ENCODE measurements at regions not wholly inside any gene's neighbourhood (a gene's known extent, or its start where the extent isn't known, plus 50 kb on each side); places are given as distances from the start of the nearest gene placed in this dataset.

- Histone ChIP-seq H2AFZ (ENCODE audit: low read length) (no peak overlapping the region), H3K9ac (ENCODE audit: insufficient read depth, low read depth, low read length) (no peak overlapping the region), H3K4me3 (replicated peaks in 1 of 3; ENCODE audit: insufficient read depth in 1 of 3, low read depth in 2 of 3, low read length in 3 of 3) (no peak overlapping the region), H3K27me3 (ENCODE audit: control insufficient read depth in 1 of 2, insufficient read depth in 2 of 2, low read length in 2 of 2) (peaks cover 0 to 5% of the 10 kb centered on the region in 2 experiments; a peak in 1 of 5 replicates), H4K20me1 (ENCODE audit: insufficient read depth, low read length) (no peaks in the 10 kb centered on the region), H3K4me2 (ENCODE audit: low read depth, low read length) (no peak overlapping the region), H3K79me2 (ENCODE audit: insufficient read depth, low read length) (no peaks in the 10 kb centered on the region), H3K9me3 (ENCODE audit: low read length) (no peaks in the 10 kb centered on the region), H3K4me1 (ENCODE audit: insufficient read depth, low read length) (peaks cover 28% of the 10 kb centered on the region), H3K27ac (ENCODE audit: extremely low read length, insufficient read depth, low read length) (no peak overlapping the region), H3K36me3 (replicated peaks in 1 of 2; ENCODE audit: control insufficient read depth in 1 of 2, insufficient read depth in 2 of 2, low read length in 2 of 2) (no peaks in the 10 kb centered on the region)
- ChIA-PET CTCF (ENCODE audit: low intra/inter-chr PET ratio, low total read pairs) (no interaction called here), POLR2A (no interaction called here)
- in situ Hi-C loops (cut with HindIII; ENCODE audit: extremely low pct_ligation_motif_present, low pct_unique_long_range_greater_than_20kb) (no loop called here), intact Hi-C loops (cut with micrococcal nuclease; ENCODE audit: unreplicated experiment) (no loop called here)
- TF ChIP-seq ZMYM3 (CRISPR knock-in tag; IDR thresholded peaks at IDR 0.05) (no peak), ZFP37 (CRISPR knock-in tag; IDR thresholded peaks at IDR 0.05; ENCODE audit: borderline replicate concordance) (no peak), PAX8 (CRISPR knock-in tag; IDR thresholded peaks at IDR 0.05; ENCODE audit: borderline replicate concordance) (no peak), ZNF775 (CRISPR knock-in tag; IDR thresholded peaks at IDR 0.05; ENCODE audit: borderline replicate concordance) (no peak), SNRNP70 (IDR thresholded peaks at IDR 0.05; ENCODE audit: low read depth, low read length) (no peak), FOXO1 (CRISPR knock-in tag; IDR thresholded peaks at IDR 0.05) (no peak), HNF1B (CRISPR knock-in tag; IDR thresholded peaks at IDR 0.05) (no peak)
- TF ChIP-seq, protein P1, sequence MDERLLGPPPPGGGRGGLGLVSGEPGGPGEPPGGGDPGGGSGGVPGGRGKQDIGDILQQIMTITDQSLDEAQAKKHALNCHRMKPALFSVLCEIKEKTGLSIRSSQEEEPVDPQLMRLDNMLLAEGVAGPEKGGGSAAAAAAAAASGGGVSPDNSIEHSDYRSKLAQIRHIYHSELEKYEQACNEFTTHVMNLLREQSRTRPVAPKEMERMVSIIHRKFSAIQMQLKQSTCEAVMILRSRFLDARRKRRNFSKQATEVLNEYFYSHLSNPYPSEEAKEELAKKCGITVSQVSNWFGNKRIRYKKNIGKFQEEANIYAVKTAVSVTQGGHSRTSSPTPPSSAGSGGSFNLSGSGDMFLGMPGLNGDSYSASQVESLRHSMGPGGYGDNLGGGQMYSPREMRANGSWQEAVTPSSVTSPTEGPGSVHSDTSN (CRISPR knock-in tag; IDR thresholded peaks at IDR 0.05): no peak
- ATAC-seq (no peak), FAIRE-seq (no peak), DNase-seq (ENCODE audit: low spot score) (no peak)
- no TSS peak for BruUV-seq (replicated peaks)
Observed at GRCh38 chr6:47360388-47360787, 50.7 kb upstream of the TNFRSF21 start.

Measured in HepG2 (cell line).